Hematopoietic multipotent progenitor cell treated with erythropoietin and hydrocortisone succinate and interleukin-3 and kit ligand, for 15 days (in vitro differentiated cells): ENCODE measurements at regions not wholly inside any gene's neighbourhood (a gene's known extent, or its start where the extent isn't known, plus 50 kb on each side); places are given as distances from the start of the nearest gene placed in this dataset.
"Not testable (repeated sequence)": the region's sequence is repeated elsewhere in the genome, so short reads cannot be mapped to it uniquely, and the experiment has no call there.

Source experiments
- DNase-seq: peaks from one replicate; pipeline ENCODE4 v3.0.0-alpha.2; 2015; ENCODE audit warnings: low spot score

- DNase-seq, result no peak
These were observed 1328.6 kb downstream of the UQCRFS1 start for GRCh38 chr19:27884376-27884775.

GRCh38 chr19:27881213-27881612 lies 1331.7 kb downstream of the UQCRFS1 start:
- DNase-seq, result no peak

GRCh38 chr19:27876976-27877512 lies 1335.9 kb downstream of the UQCRFS1 start:
- no peak for DNase-seq

GRCh38 chr19:27876489-27876888 lies 1336.5 kb downstream of the UQCRFS1 start:
- DNase-seq, result no peak

- no peak for DNase-seq
These were observed 1340.6 kb downstream of the UQCRFS1 start for GRCh38 chr19:27872370-27872769.

- no peak for DNase-seq
These were observed 1342.7 kb downstream of the UQCRFS1 start for GRCh38 chr19:27870293-27870692.

GRCh38 chr19:27868007-27868406 lies 1344.9 kb downstream of the UQCRFS1 start:
- DNase-seq, result no peak

GRCh38 chr19:27865927-27866777 lies 1346.8 kb downstream of the UQCRFS1 start:
- no peak for DNase-seq

GRCh38 chr19:27861411-27861975 lies 1351.5 kb downstream of the UQCRFS1 start:
- DNase-seq, result no peak

GRCh38 chr19:27860309-27860934 lies 1352.5 kb downstream of the UQCRFS1 start:
- DNase-seq, result no peak

- no peak for DNase-seq
These were observed 1353.3 kb downstream of the UQCRFS1 start for GRCh38 chr19:27859689-27860088.

GRCh38 chr19:27858981-27859581 lies 1353.9 kb downstream of the UQCRFS1 start:
- no peak for DNase-seq

- DNase-seq, result not testable (repeated sequence)
These were observed 1360.0 kb downstream of the UQCRFS1 start for GRCh38 chr19:27852931-27853330.

- DNase-seq, result no peak
These were observed 1361.3 kb downstream of the UQCRFS1 start for GRCh38 chr19:27851543-27852060.

- no peak for DNase-seq
These were observed 1361.9 kb downstream of the UQCRFS1 start for GRCh38 chr19:27851002-27851481.

- no peak for DNase-seq
These were observed 1366.0 kb downstream of the UQCRFS1 start for GRCh38 chr19:27846944-27847343.

GRCh38 chr19:27844261-27844660 lies 1368.7 kb downstream of the UQCRFS1 start:
- no peak for DNase-seq

GRCh38 chr19:27843861-27844260 lies 1369.1 kb downstream of the UQCRFS1 start:
- DNase-seq, result no peak

GRCh38 chr19:27833031-27833430 lies 1379.9 kb downstream of the UQCRFS1 start:
- no peak for DNase-seq

- DNase-seq, result no peak
These were observed 1384.1 kb downstream of the UQCRFS1 start for GRCh38 chr19:27828829-27829228.

GRCh38 chr19:27824108-27824507 lies 1388.8 kb downstream of the UQCRFS1 start:
- no peak for DNase-seq

GRCh38 chr19:27822336-27822735 lies 1390.6 kb downstream of the UQCRFS1 start:
- no peak for DNase-seq
